GM12878 (cell line): ENCODE measurements at regions not wholly inside any gene's neighbourhood (a gene's known extent, or its start where the extent isn't known, plus 50 kb on each side); places are given as distances from the start of the nearest gene placed in this dataset.

Source experiments
- ATAC-seq: fragments of 200-7000 bp; cut with Tn5 transposase; 3 replicates; pipeline ENCODE4 v1.9.1; 2020; ENCODE audit warnings: mild to moderate bottlenecking, moderate library complexity
- BruUV-seq: library from RNA; stranded (reverse); fragments of 400-500 nt; replicated peaks from 2 replicates; lab custom pipeline; 2021; lab: Mats Ljungman, UMichigan
- CTCF ChIA-PET: fragments of 300-600 bp; sonication (Branson Sonifier 250); formaldehyde crosslinking; extraction: SDS; loops from one replicate; lab custom pipeline; 2021; ENCODE audit warnings: inconsistent platforms; lab: Yijun Ruan, JAX
- POLR2A ChIA-PET: fragments of 350-600 bp; formaldehyde crosslinking; extraction: SDS; loops from one replicate; lab custom pipeline; 2021; ENCODE audit warnings: inconsistent platforms; lab: Charles Lee
- RAD21 ChIA-PET: fragments of 300-600 bp; sonication (Branson Sonifier 250); formaldehyde crosslinking; loops from one replicate; lab custom pipeline; 2023; ENCODE audit warnings: antibody characterized with exemption; ENCODE audit not compliant: unreplicated experiment; lab: Charles Lee
- SMC1A ChIA-PET: fragments of 300-600 bp; sonication (Branson Sonifier 250); formaldehyde crosslinking; loops from one replicate; lab custom pipeline; 2023; ENCODE audit not compliant: unreplicated experiment, uncharacterized antibody; lab: Charles Lee
- DNase-seq: peaks from one replicate; pipeline ENCODE4 v3.0.0-alpha.2; 2011; ENCODE audit warnings: low read depth, low spot score
- FAIRE-seq: peaks from 3 replicates; lab custom pipeline; 2011; peaks lifted over from hg19 to GRCh38; lab: Jason Lieb, UNC
- H2AFZ ChIP-seq: 2 replicates; pipeline ENCODE4 v1.6.0; 2011; ENCODE audit warnings: low read depth, low read length, control low read depth; ENCODE audit not compliant: control insufficient read depth
- H3K27ac ChIP-seq: 2 replicates; pipeline ENCODE4 v1.5.1; 2011; ENCODE audit warnings: control low read depth; ENCODE audit not compliant: control insufficient read depth, insufficient read depth
- H3K27me3 ChIP-seq, 2 experiments: replicated peaks in 1 of 2; 2 replicates each; pipeline versions ENCODE4 v1.6.0 to v1.6.1; 2011; ENCODE audit warnings: low read length in 1 of 2; ENCODE audit not compliant: control insufficient read depth in 2 of 2, insufficient read depth in 2 of 2
- H3K36me3 ChIP-seq, 2 experiments: 2 replicates each; pipeline ENCODE4 v1.5.1; 2011; ENCODE audit warnings: low read length in 1 of 2; ENCODE audit not compliant: control insufficient read depth in 2 of 2, insufficient read depth in 2 of 2
- H3K4me1 ChIP-seq: 2 replicates; pipeline ENCODE4 v1.6.1; 2011; ENCODE audit warnings: mild to moderate bottlenecking, low read length, moderate library complexity, mixed read lengths; ENCODE audit not compliant: control insufficient read depth, insufficient read depth
- H3K4me2 ChIP-seq: 2 replicates; pipeline ENCODE4 v1.6.0; 2011; ENCODE audit warnings: control low read depth; ENCODE audit not compliant: control insufficient read depth, insufficient read depth
- H3K4me3 ChIP-seq: fragments of 200-600 bp; sonication (generic); 2 replicates; pipeline ENCODE4 v1.5.1; 2016
- H3K79me2 ChIP-seq: 2 replicates; pipeline ENCODE4 v1.6.0; 2011; ENCODE audit warnings: low read length; ENCODE audit not compliant: control insufficient read depth, insufficient read depth
- H3K9ac ChIP-seq: 2 replicates; pipeline ENCODE4 v1.8.0; 2011; ENCODE audit warnings: low read length, control low read depth, mixed read lengths; ENCODE audit not compliant: control insufficient read depth, insufficient read depth
- H3K9me3 ChIP-seq: replicated peaks from 3 replicates; pipeline ENCODE4 v1.5.1; 2011; ENCODE audit warnings: mild to moderate bottlenecking, low read length; ENCODE audit not compliant: control insufficient read depth, insufficient read depth
- H4K20me1 ChIP-seq: 2 replicates; pipeline ENCODE4 v1.6.0; 2011; ENCODE audit not compliant: control insufficient read depth, insufficient read depth
- BACH1 ChIP-seq: fragments of 450-650 bp; IDR thresholded peaks from 2 replicates; pipeline ENCODE4 v1.6.1; 2017; ENCODE audit warnings: mild to moderate bottlenecking, borderline replicate concordance
- CHD4 ChIP-seq: fragments of 200-600 bp; sonication (generic); IDR thresholded peaks from 2 replicates; pipeline ENCODE4 v1.6.1; 2016; ENCODE audit warnings: mild to moderate bottlenecking
- IKZF2 ChIP-seq, 2 experiments: fragments of 450-650 bp; IDR thresholded peaks; 2 replicates each; pipeline ENCODE4 v1.6.1; 2017; ENCODE audit warnings: mild to moderate bottlenecking in 2 of 2, moderate library complexity in 2 of 2
- MEF2B ChIP-seq: fragments of 450-650 bp; IDR thresholded peaks from 2 replicates; pipeline ENCODE4 v1.6.1; 2018; ENCODE audit warnings: mild to moderate bottlenecking, moderate library complexity; ENCODE audit not compliant: partially characterized antibody, poor library complexity, severe bottlenecking
- NFYA ChIP-seq: IDR thresholded peaks from 2 replicates; pipeline ENCODE4 v1.6.1; 2011; ENCODE audit warnings: low read depth, mild to moderate bottlenecking, low read length, improper control_type of control experiment, borderline replicate concordance
- WGBS: methylation state at CpG from one replicate; pipeline ENCODE4 v1.1.6; 2016; ENCODE audit warnings: low lambda C conversion rate; ENCODE audit not compliant: insufficient replicate concordance, insufficient coverage; ENCODE audit errors: missing lambda C conversion rate; 5-methylcytosine and 5-hydroxymethylcytosine counted together
- in situ Hi-C: fragments of 300-500 bp; cut with MboI; formaldehyde crosslinking; loops from 9 replicates; pipeline ENCODE4 v1.14.3; 2018; ENCODE audit warnings: mixed read lengths
- intact Hi-C: fragments of 100-400 bp; cut with micrococcal nuclease; formaldehyde crosslinking; loops from one replicate; pipeline ENCODE4 v1.14.2; 2022; ENCODE audit not compliant: unreplicated experiment
- TF ChIP-seq, protein P1 (sequence below): fragments of 450-650 bp; IDR thresholded peaks from 2 replicates; pipeline ENCODE4 v1.6.1; 2017; ENCODE audit warnings: mild to moderate bottlenecking, low read depth, inconsistent platforms; ENCODE audit not compliant: poor library complexity, severe bottlenecking
- TF ChIP-seq, protein P2 (sequence below): fragments of 450-650 bp; IDR thresholded peaks from 2 replicates; pipeline ENCODE4 v1.6.1; 2017; ENCODE audit warnings: low read depth, mild to moderate bottlenecking, moderate library complexity

GRCh38 chr6:164520916-164521315, 788.5 kb downstream of the C6orf118 start:
- no peak overlapping the region for H2AFZ ChIP-seq
- ATAC-seq (peak; percentile 40; the same call in 2 of the 3 replicates), FAIRE-seq (no peak), DNase-seq (no peak)
- H3K9me3 ChIP-seq = no peaks in the 10 kb centered on the region; the same call in 2 of the 3 replicates
- no peaks in the 10 kb centered on the region for H4K20me1 ChIP-seq
- H3K79me2 ChIP-seq = no peaks in the 10 kb centered on the region
- H3K27me3 ChIP-seq = no peaks in the 10 kb centered on the region
- H3K9ac ChIP-seq = no peak overlapping the region
- no peaks in the 10 kb centered on the region for H3K4me1 ChIP-seq
- ChIA-PET RAD21 (no interaction called here), POLR2A (no interaction called here), SMC1A (no interaction called here), CTCF (no interaction called here)
- in situ Hi-C loops (no loop called here), intact Hi-C loops (no loop called here)
- BruUV-seq = no TSS peak
- WGBS = 9% methylated on average over 4 of the region's 4 CpGs
- H3K4me3 ChIP-seq = no peak overlapping the region
- no peak overlapping the region for H3K4me2 ChIP-seq
- no peak overlapping the region for H3K27ac ChIP-seq
- H3K36me3 ChIP-seq = no peaks in the 10 kb centered on the region
- TF ChIP-seq CHD4 (no peak), NFYA (no peak), BACH1 (no peak), IKZF2 (IDR thresholded peaks at IDR 0.05) (0 out of 4 replicates have a peak, but pooled peaks of 1 of the 2 experiments have one; percentile 32), MEF2B (peak; percentile 93)
- TF ChIP-seq, protein P1, sequence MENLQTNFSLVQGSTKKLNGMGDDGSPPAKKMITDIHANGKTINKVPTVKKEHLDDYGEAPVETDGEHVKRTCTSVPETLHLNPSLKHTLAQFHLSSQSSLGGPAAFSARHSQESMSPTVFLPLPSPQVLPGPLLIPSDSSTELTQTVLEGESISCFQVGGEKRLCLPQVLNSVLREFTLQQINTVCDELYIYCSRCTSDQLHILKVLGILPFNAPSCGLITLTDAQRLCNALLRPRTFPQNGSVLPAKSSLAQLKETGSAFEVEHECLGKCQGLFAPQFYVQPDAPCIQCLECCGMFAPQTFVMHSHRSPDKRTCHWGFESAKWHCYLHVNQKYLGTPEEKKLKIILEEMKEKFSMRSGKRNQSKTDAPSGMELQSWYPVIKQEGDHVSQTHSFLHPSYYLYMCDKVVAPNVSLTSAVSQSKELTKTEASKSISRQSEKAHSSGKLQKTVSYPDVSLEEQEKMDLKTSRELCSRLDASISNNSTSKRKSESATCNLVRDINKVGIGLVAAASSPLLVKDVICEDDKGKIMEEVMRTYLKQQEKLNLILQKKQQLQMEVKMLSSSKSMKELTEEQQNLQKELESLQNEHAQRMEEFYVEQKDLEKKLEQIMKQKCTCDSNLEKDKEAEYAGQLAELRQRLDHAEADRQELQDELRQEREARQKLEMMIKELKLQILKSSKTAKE = peak; percentile 35
- TF ChIP-seq, protein P2, sequence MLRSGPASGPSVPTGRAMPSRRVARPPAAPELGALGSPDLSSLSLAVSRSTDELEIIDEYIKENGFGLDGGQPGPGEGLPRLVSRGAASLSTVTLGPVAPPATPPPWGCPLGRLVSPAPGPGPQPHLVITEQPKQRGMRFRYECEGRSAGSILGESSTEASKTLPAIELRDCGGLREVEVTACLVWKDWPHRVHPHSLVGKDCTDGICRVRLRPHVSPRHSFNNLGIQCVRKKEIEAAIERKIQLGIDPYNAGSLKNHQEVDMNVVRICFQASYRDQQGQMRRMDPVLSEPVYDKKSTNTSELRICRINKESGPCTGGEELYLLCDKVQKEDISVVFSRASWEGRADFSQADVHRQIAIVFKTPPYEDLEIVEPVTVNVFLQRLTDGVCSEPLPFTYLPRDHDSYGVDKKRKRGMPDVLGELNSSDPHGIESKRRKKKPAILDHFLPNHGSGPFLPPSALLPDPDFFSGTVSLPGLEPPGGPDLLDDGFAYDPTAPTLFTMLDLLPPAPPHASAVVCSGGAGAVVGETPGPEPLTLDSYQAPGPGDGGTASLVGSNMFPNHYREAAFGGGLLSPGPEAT = peak; percentile 54; the same call in 1 of the 2 replicates
